ENCODE measurements at regions not wholly inside any gene's neighbourhood (a gene's known extent, or its start where the extent isn't known, plus 50 kb on each side); places are given as distances from the start of the nearest gene placed in this dataset.
"Not testable (repeated sequence)": the region's sequence is repeated elsewhere in the genome, so short reads cannot be mapped to it uniquely, and the experiment has no call there.

GRCh38 chr4:111164556-111164955 is 541.7 kb upstream of the PITX2 start:
- H3K9me3 Mint-ChIP-seq = peaks cover 3 to 31% (median 16%) of the 10 kb centered on the region in 7 donors
- not testable (repeated sequence) for H3K27ac Mint-ChIP-seq

GRCh38 chr4:111174331-111174730 is 551.5 kb upstream of the PITX2 start:
- Mint-ChIP-seq H3K9me3 (peaks cover 0 to 6% (median 0%) of the 10 kb centered on the region in 7 donors), H3K4me3 (no peak overlapping the region), H3K27me3 (no peaks in the 10 kb centered on the region), H3K36me3 (no peaks in the 10 kb centered on the region), H3K27ac (no peak overlapping the region), H3K4me1 (no peaks in the 10 kb centered on the region)
- ATAC-seq (ENCODE audit: low read depth in 2 of 2) = no peak
- no peak for DNase-seq

More at GRCh38 chr4:111164556-111164955, 541.7 kb upstream of the PITX2 start:
- not testable (repeated sequence) for H3K27me3 Mint-ChIP-seq; ATAC-seq (ENCODE audit: low read depth in 2 of 2); H3K4me3 Mint-ChIP-seq; H3K36me3 Mint-ChIP-seq; H3K4me1 Mint-ChIP-seq; DNase-seq

GRCh38 chr4:111178231-111178630 is 555.4 kb upstream of the PITX2 start:
- Mint-ChIP-seq H3K4me1 (no peaks in the 10 kb centered on the region), H3K4me3 (no peak overlapping the region), H3K9me3 (peaks cover 0 to 12% (median 1%) of the 10 kb centered on the region in 7 donors), H3K36me3 (no peaks in the 10 kb centered on the region), H3K27me3 (no peaks in the 10 kb centered on the region), H3K27ac (no peak overlapping the region)
- ATAC-seq (ENCODE audit: low read depth in 2 of 2) = no peak
- DNase-seq = no peak

GRCh38 chr4:111187108-111187507 is 564.2 kb upstream of the PITX2 start:
- Mint-ChIP-seq H3K9me3 (peaks cover 0 to 13% (median 4%) of the 10 kb centered on the region in 7 donors), H3K36me3 (no peaks in the 10 kb centered on the region), H3K4me1 (no peaks in the 10 kb centered on the region), H3K4me3 (no peak overlapping the region), H3K27ac (no peak overlapping the region), H3K27me3 (no peaks in the 10 kb centered on the region)
- no peak for ATAC-seq (ENCODE audit: low read depth in 2 of 2)
- DNase-seq = no peak

- ATAC-seq (ENCODE audit: low read depth in 2 of 2) = no peak
- Mint-ChIP-seq H3K4me1 (no peaks in the 10 kb centered on the region), H3K4me3 (no peak overlapping the region), H3K9me3 (peaks cover 0 to 10% (median 0%) of the 10 kb centered on the region in 7 donors), H3K27me3 (no peaks in the 10 kb centered on the region), H3K36me3 (no peaks in the 10 kb centered on the region), H3K27ac (no peak overlapping the region)
- DNase-seq = no peak
Observed at GRCh38 chr4:111198446-111198845, 575.6 kb upstream of the PITX2 start.

- no peak for DNase-seq
- Mint-ChIP-seq H3K4me1 (no peaks in the 10 kb centered on the region), H3K9me3 (peaks cover 0 to 5% (median 0%) of the 10 kb centered on the region in 7 donors), H3K4me3 (peak overlapping the region in 1 of 8 donors; percentile 11), H3K27ac (peak overlapping the region in 1 of 6 donors; percentile 27), H3K36me3 (no peaks in the 10 kb centered on the region), H3K27me3 (no peaks in the 10 kb centered on the region)
- ATAC-seq (ENCODE audit: low read depth in 2 of 2) = no peak
Observed at GRCh38 chr4:111204797-111205196, 581.9 kb upstream of the PITX2 start.

GRCh38 chr4:111208970-111209369 is 586.1 kb upstream of the PITX2 start:
- no peak overlapping the region for H3K4me3 Mint-ChIP-seq
- no peak for DNase-seq
- H3K9me3 Mint-ChIP-seq = peaks cover 0 to 5% (median 0%) of the 10 kb centered on the region in 7 donors

GRCh38 chr4:111209706-111210105 is 586.8 kb upstream of the PITX2 start:
- no peaks in the 10 kb centered on the region for H3K4me1 Mint-ChIP-seq
- H3K4me3 Mint-ChIP-seq = no peak overlapping the region
- H3K27me3 Mint-ChIP-seq = no peaks in the 10 kb centered on the region
- H3K36me3 Mint-ChIP-seq = no peaks in the 10 kb centered on the region
- peaks cover 0 to 6% (median 0%) of the 10 kb centered on the region in 7 donors for H3K9me3 Mint-ChIP-seq
- ATAC-seq (ENCODE audit: low read depth in 2 of 2) (no peak), DNase-seq (no peak)
- H3K27ac Mint-ChIP-seq = no peak overlapping the region

More at GRCh38 chr4:111208970-111209369, 586.1 kb upstream of the PITX2 start:
- Mint-ChIP-seq H3K36me3 (no peaks in the 10 kb centered on the region), H3K4me1 (no peaks in the 10 kb centered on the region), H3K27ac (no peak overlapping the region), H3K27me3 (no peaks in the 10 kb centered on the region)
- ATAC-seq (ENCODE audit: low read depth in 2 of 2) = no peak

- Mint-ChIP-seq H3K4me1 (no peaks in the 10 kb centered on the region), H3K27ac (no peak overlapping the region), H3K27me3 (no peaks in the 10 kb centered on the region), H3K36me3 (no peaks in the 10 kb centered on the region), H3K9me3 (peaks cover 0 to 6% (median 0%) of the 10 kb centered on the region in 7 donors), H3K4me3 (no peak overlapping the region)
- DNase-seq (no peak), ATAC-seq (ENCODE audit: low read depth in 2 of 2) (no peak)
Observed at GRCh38 chr4:111210595-111210994, 587.7 kb upstream of the PITX2 start.

- no peak for DNase-seq
- Mint-ChIP-seq H3K36me3 (no peaks in the 10 kb centered on the region), H3K27me3 (no peaks in the 10 kb centered on the region), H3K9me3 (peaks cover 0 to 6% (median 0%) of the 10 kb centered on the region in 7 donors), H3K4me3 (no peak overlapping the region), H3K27ac (no peak overlapping the region), H3K4me1 (no peaks in the 10 kb centered on the region)
- ATAC-seq (ENCODE audit: low read depth in 2 of 2) = no peak
Observed at GRCh38 chr4:111213531-111213930, 590.7 kb upstream of the PITX2 start.

- Mint-ChIP-seq H3K36me3 (no peaks in the 10 kb centered on the region), H3K27me3 (no peaks in the 10 kb centered on the region), H3K27ac (no peak overlapping the region), H3K4me3 (no peak overlapping the region), H3K9me3 (peaks cover 0 to 6% (median 0%) of the 10 kb centered on the region in 7 donors), H3K4me1 (no peaks in the 10 kb centered on the region)
- ATAC-seq (ENCODE audit: low read depth in 2 of 2) (no peak), DNase-seq (no peak)
Observed at GRCh38 chr4:111214371-111214770, 591.5 kb upstream of the PITX2 start.

GRCh38 chr4:111215755-111216154 is 592.9 kb upstream of the PITX2 start:
- peaks cover 0 to 6% (median 0%) of the 10 kb centered on the region in 7 donors for H3K9me3 Mint-ChIP-seq
- no peak for DNase-seq
- H3K27me3 Mint-ChIP-seq = no peaks in the 10 kb centered on the region
- no peak overlapping the region for H3K4me3 Mint-ChIP-seq
- H3K36me3 Mint-ChIP-seq = no peaks in the 10 kb centered on the region
- no peak for ATAC-seq (ENCODE audit: low read depth in 2 of 2)
- H3K27ac Mint-ChIP-seq = no peak overlapping the region
- H3K4me1 Mint-ChIP-seq = no peaks in the 10 kb centered on the region

GRCh38 chr4:111216791-111217190 is 593.9 kb upstream of the PITX2 start:
- Mint-ChIP-seq H3K9me3 (peaks cover 0 to 6% (median 0%) of the 10 kb centered on the region in 7 donors), H3K36me3 (no peaks in the 10 kb centered on the region), H3K4me3 (no peak overlapping the region), H3K4me1 (no peaks in the 10 kb centered on the region), H3K27me3 (no peaks in the 10 kb centered on the region), H3K27ac (no peak overlapping the region)
- DNase-seq (no peak), ATAC-seq (ENCODE audit: low read depth in 2 of 2) (no peak)

- H3K27me3 Mint-ChIP-seq = no peaks in the 10 kb centered on the region
- no peaks in the 10 kb centered on the region for H3K4me1 Mint-ChIP-seq
- no peak overlapping the region for H3K27ac Mint-ChIP-seq
- no peak overlapping the region for H3K4me3 Mint-ChIP-seq
- H3K36me3 Mint-ChIP-seq = no peaks in the 10 kb centered on the region
- peaks cover 0 to 2% (median 0%) of the 10 kb centered on the region in 7 donors for H3K9me3 Mint-ChIP-seq
- DNase-seq (no peak), ATAC-seq (ENCODE audit: low read depth in 2 of 2) (no peak)
Observed at GRCh38 chr4:111221371-111221770, 598.5 kb upstream of the PITX2 start.

- no peaks in the 10 kb centered on the region for H3K36me3 Mint-ChIP-seq
- H3K9me3 Mint-ChIP-seq = peaks cover 0 to 5% (median 2%) of the 10 kb centered on the region in 7 donors
- no peak for DNase-seq
- H3K4me3 Mint-ChIP-seq = no peak overlapping the region
- no peak for ATAC-seq (ENCODE audit: low read depth in 2 of 2)
- H3K27me3 Mint-ChIP-seq = no peaks in the 10 kb centered on the region
- no peaks in the 10 kb centered on the region for H3K4me1 Mint-ChIP-seq
- H3K27ac Mint-ChIP-seq = no peak overlapping the region
Observed at GRCh38 chr4:111228396-111228795, 605.5 kb upstream of the PITX2 start.

Measured in naive B cell (primary cell).